ENCODE measurements at regions not wholly inside any gene's neighbourhood (a gene's known extent, or its start where the extent isn't known, plus 50 kb on each side); places are given as distances from the start of the nearest gene placed in this dataset.

GRCh38 chr4:30641345-30641744 lies 78.8 kb upstream of the PCDH7 start:
- TF ChIP-seq POLR2A (IDR thresholded peaks at IDR 0.05; ENCODE audit: low read length) (no peak), GATA1 (IDR thresholded peaks at IDR 0.05; ENCODE audit: low read depth, low read length) (no peak)
